PC-3 (cell line): ENCODE measurements at regions not wholly inside any gene's neighbourhood (a gene's known extent, or its start where the extent isn't known, plus 50 kb on each side); places are given as distances from the start of the nearest gene placed in this dataset.

Source experiments
- ATAC-seq: fragments of 200-7000 bp; cut with Tn5 transposase; 2 replicates; pipeline ENCODE4 v1.9.1; 2020; ENCODE audit warnings: mild to moderate bottlenecking, moderate library complexity
- BruUV-seq: library from RNA; stranded (reverse); fragments of 400-500 nt; replicated peaks from 2 replicates; lab custom pipeline; 2021; lab: Mats Ljungman, UMichigan
- CTCF ChIA-PET: fragments of 300-600 bp; sonication (Branson Sonifier 250); formaldehyde crosslinking; loops from one replicate; lab custom pipeline; 2022; ENCODE audit warnings: antibody characterized with exemption; lab: Charles Lee
- POLR2A ChIA-PET: fragments of 300-600 bp; sonication (Branson Sonifier 250); formaldehyde crosslinking; loops from one replicate; lab custom pipeline; 2022; ENCODE audit warnings: antibody characterized with exemption; ENCODE audit not compliant: unreplicated experiment; lab: Charles Lee
- DNase-seq: peaks from one replicate; pipeline ENCODE4 v3.0.0-alpha.2; 2015
- H2AFZ ChIP-seq: fragments of 300-600 bp; sonication (generic); 2 replicates; pipeline ENCODE4 v1.6.0; 2016; ENCODE audit warnings: antibody characterized with exemption, low read length
- H3F3A ChIP-seq: fragments of 300-600 bp; sonication (generic); one replicate; pipeline ENCODE4 v1.6.0; 2017; ENCODE audit warnings: antibody characterized with exemption, low read length, control low read depth, mild to moderate bottlenecking; ENCODE audit not compliant: unreplicated experiment
- H3K27ac ChIP-seq: fragments of 300-600 bp; sonication (generic); 2 replicates; pipeline ENCODE4 v1.5.1; 2016; ENCODE audit warnings: mild to moderate bottlenecking, low read length
- H3K27me3 ChIP-seq: fragments of 300-600 bp; sonication (generic); 2 replicates; pipeline ENCODE4 v1.6.1; 2016; ENCODE audit warnings: low read length, mixed read lengths
- H3K36me3 ChIP-seq: fragments of 300-600 bp; sonication (generic); 2 replicates; pipeline ENCODE4 v1.6.1; 2016; ENCODE audit warnings: low read depth, mixed run types, low read length, mixed read lengths
- H3K4me1 ChIP-seq: fragments of 300-600 bp; sonication (generic); 2 replicates; pipeline ENCODE4 v1.5.1; 2016; ENCODE audit warnings: low read length; ENCODE audit not compliant: insufficient read depth
- H3K4me2 ChIP-seq: fragments of 300-600 bp; sonication (generic); 2 replicates; pipeline ENCODE4 v1.6.0; 2016; ENCODE audit warnings: low read length
- H3K4me3 ChIP-seq: fragments of 300-600 bp; sonication (generic); 2 replicates; pipeline ENCODE4 v1.5.1; 2016; ENCODE audit warnings: mild to moderate bottlenecking, low read length, mixed read lengths
- H3K79me2 ChIP-seq: fragments of 300-600 bp; sonication (generic); 2 replicates; pipeline ENCODE4 v1.6.1; 2017; ENCODE audit warnings: low read length, mixed read lengths
- H3K9ac ChIP-seq: fragments of 300-600 bp; sonication (generic); 2 replicates; pipeline ENCODE4 v1.6.0; 2016; ENCODE audit warnings: mild to moderate bottlenecking, low read length
- H3K9me2 ChIP-seq: fragments of 300-600 bp; sonication (generic); replicated peaks from 2 replicates; pipeline ENCODE4 v1.6.1; 2016; ENCODE audit warnings: mixed run types, low read length, mixed read lengths
- H3K9me3 ChIP-seq: fragments of 300-600 bp; sonication (generic); 2 replicates; pipeline ENCODE4 v1.6.1; 2016; ENCODE audit warnings: low read length, mixed read lengths
- H4K20me1 ChIP-seq: fragments of 300-600 bp; sonication (generic); 2 replicates; pipeline ENCODE4 v1.6.1; 2016; ENCODE audit warnings: low read length, mixed read lengths
- CTCF ChIP-seq: fragments of 300-600 bp; sonication (generic); conservative IDR thresholded peaks from 2 replicates; pipeline ENCODE4 v1.5.1; 2017; ENCODE audit warnings: antibody characterized with exemption, low read depth, mild to moderate bottlenecking, low read length
- EZH2 ChIP-seq: fragments of 300-600 bp; sonication (generic); IDR thresholded peaks from one replicate; pipeline ENCODE4 v1.6.1; 2017; ENCODE audit warnings: antibody characterized with exemption, mild to moderate bottlenecking, low read length; ENCODE audit not compliant: unreplicated experiment
- EZH2phosphoT487 ChIP-seq: fragments of 300-600 bp; sonication (generic); IDR thresholded peaks from 2 replicates; pipeline ENCODE4 v1.6.1; 2018; ENCODE audit warnings: mild to moderate bottlenecking, antibody characterized with exemption, low read length, borderline replicate concordance
- intact Hi-C: fragments of 100-400 bp; cut with micrococcal nuclease; formaldehyde crosslinking; loops from 2 replicates; pipeline ENCODE4 v1.9.0; 2023

- Histone ChIP-seq H3K9me3 (no peaks in the 10 kb centered on the region), H2AFZ (no peak overlapping the region)
Observed at GRCh38 chr1:90417126-90417525, 300.0 kb downstream of the BARHL2 start.

GRCh38 chr1:90414201-90414600 lies 302.9 kb downstream of the BARHL2 start:
- Histone ChIP-seq H3K4me2 (no peak overlapping the region), H3K4me1 (0 out of 2 replicates have a peak, but pooled peaks cover 4% of the 10 kb centered on the region), H3K27me3 (no peaks in the 10 kb centered on the region), H3K27ac (no peak overlapping the region), H3K9me2 (peaks cover 4% of the 10 kb centered on the region; the same call in 1 of the 2 replicates), H4K20me1 (no peaks in the 10 kb centered on the region), H3K9me3 (no peaks in the 10 kb centered on the region), H2AFZ (no peak overlapping the region), H3K9ac (no peak overlapping the region), H3K4me3 (no peak overlapping the region), H3K79me2 (no peaks in the 10 kb centered on the region), H3F3A (no peaks in the 10 kb centered on the region), H3K36me3 (no peaks in the 10 kb centered on the region)
- ChIA-PET CTCF (no interaction called here), POLR2A (no interaction called here)
- no TSS peak for BruUV-seq
- DNase-seq (no peak), ATAC-seq (no peak)
- intact Hi-C loops, result no loop called here
- no peak for TF ChIP-seq EZH2phosphoT487
- no peak for TF ChIP-seq EZH2
- no peak for TF ChIP-seq CTCF

More at GRCh38 chr1:90417126-90417525, 300.0 kb downstream of the BARHL2 start:
- Histone ChIP-seq H3K4me2 (no peak overlapping the region), H4K20me1 (no peaks in the 10 kb centered on the region), H3K4me1 (0 out of 2 replicates have a peak, but pooled peaks cover 4% of the 10 kb centered on the region), H3K9ac (no peak overlapping the region), H3K36me3 (no peaks in the 10 kb centered on the region), H3F3A (no peaks in the 10 kb centered on the region), H3K79me2 (no peaks in the 10 kb centered on the region), H3K9me2 (0 out of 2 replicates have a peak, but pooled peaks cover 4% of the 10 kb centered on the region), H3K4me3 (no peak overlapping the region), H3K27ac (no peak overlapping the region), H3K27me3 (no peaks in the 10 kb centered on the region)
- no TSS peak for BruUV-seq
- peak; percentile 77 for DNase-seq
- peak; percentile 98 for ATAC-seq
- ChIA-PET POLR2A (no interaction called here), CTCF (no interaction called here)
- intact Hi-C loops, result loop anchor here (1.0 kb wide), 1 partner anchor 14 kb away; no protein-coding TSS in a partner anchor
- TF ChIP-seq EZH2phosphoT487, result no peak
- no peak for TF ChIP-seq CTCF
- no peak for TF ChIP-seq EZH2

GRCh38 chr1:90413519-90413918 lies 303.6 kb downstream of the BARHL2 start:
- H3K9me3 ChIP-seq, result no peaks in the 10 kb centered on the region
- H3K4me2 ChIP-seq, result no peak overlapping the region
- POLR2A ChIA-PET, result no interaction called here
- no peak for ATAC-seq
- H3K27me3 ChIP-seq, result no peaks in the 10 kb centered on the region
- no peaks in the 10 kb centered on the region for H3K36me3 ChIP-seq
- no peaks in the 10 kb centered on the region for H3K79me2 ChIP-seq
- no TSS peak for BruUV-seq
- no peak for DNase-seq
- intact Hi-C loops, result no loop called here
- H3K4me3 ChIP-seq, result no peak overlapping the region
- H3K4me1 ChIP-seq, result 0 out of 2 replicates have a peak, but pooled peaks cover 4% of the 10 kb centered on the region
- no peaks in the 10 kb centered on the region for H3F3A ChIP-seq
- H3K9ac ChIP-seq, result no peak overlapping the region
- no peak overlapping the region for H3K27ac ChIP-seq
- CTCF ChIA-PET, result no interaction called here
- H2AFZ ChIP-seq, result no peak overlapping the region
- H4K20me1 ChIP-seq, result no peaks in the 10 kb centered on the region
- TF ChIP-seq EZH2phosphoT487, result no peak
- TF ChIP-seq EZH2, result no peak
- TF ChIP-seq CTCF, result no peak
- peaks cover 4% of the 10 kb centered on the region; the same call in 1 of the 2 replicates for H3K9me2 ChIP-seq
